Fibroblast of lung (primary cell): ENCODE measurements at regions not wholly inside any gene's neighbourhood (a gene's known extent, or its start where the extent isn't known, plus 50 kb on each side); places are given as distances from the start of the nearest gene placed in this dataset.
"Not testable (repeated sequence)": the region's sequence is repeated elsewhere in the genome, so short reads cannot be mapped to it uniquely, and the experiment has no call there.

Experiments used
- DNase-seq, 2 donors: peaks; one replicate each; pipeline versions ENCODE4 v3.0.0 to v3.0.0-alpha.2; 2010; ENCODE audit warnings: low read depth in 2 of 2
- H2AFZ ChIP-seq: 2 replicates; pipeline ENCODE4 v1.5.1; 2012; ENCODE audit warnings: low read length, control low read depth, inconsistent platforms
- H3K27ac ChIP-seq: 2 replicates; pipeline ENCODE4 v1.5.1; 2011; ENCODE audit warnings: low read length, control low read depth; ENCODE audit not compliant: insufficient read depth
- H3K27me3 ChIP-seq: 2 replicates; pipeline ENCODE4 v1.5.1; 2011; ENCODE audit warnings: mild to moderate bottlenecking, low read length; ENCODE audit not compliant: control insufficient read depth, insufficient read depth
- H3K36me3 ChIP-seq: 2 replicates; pipeline ENCODE4 v1.5.1; 2011; ENCODE audit warnings: low read length; ENCODE audit not compliant: control insufficient read depth, insufficient read depth
- H3K4me1 ChIP-seq: 2 replicates; pipeline ENCODE4 v1.5.1; 2011; ENCODE audit warnings: low read length; ENCODE audit not compliant: control insufficient read depth, insufficient read depth; ENCODE audit errors: extremely low read depth
- H3K4me2 ChIP-seq: 2 replicates; pipeline ENCODE4 v1.5.1; 2011; ENCODE audit warnings: low read length, control low read depth; ENCODE audit not compliant: insufficient read depth; ENCODE audit errors: extremely low read depth
- H3K4me3 ChIP-seq, 4 experiments: fragments of 200-600 bp in 1 of 4; sonication (generic) in 1 of 4; replicated peaks in 1 of 4; 2 replicates each; pipeline ENCODE4 v1.5.1; 2011 to 2016; ENCODE audit warnings: low read length in 4 of 4, low read depth in 3 of 4, mild to moderate bottlenecking in 3 of 4, control low read depth in 2 of 4, inconsistent platforms in 1 of 4, mixed read lengths in 1 of 4; ENCODE audit not compliant: insufficient read depth in 1 of 4; ENCODE audit errors: control extremely low read depth in 1 of 4
- H3K79me2 ChIP-seq: 2 replicates; pipeline ENCODE4 v1.5.1; 2012; ENCODE audit warnings: mild to moderate bottlenecking, low read length, inconsistent platforms; ENCODE audit not compliant: control insufficient read depth, insufficient read depth
- H3K9ac ChIP-seq: 2 replicates; pipeline ENCODE4 v1.5.1; 2011; ENCODE audit warnings: mild to moderate bottlenecking, low read length, control low read depth; ENCODE audit not compliant: insufficient read depth
- H3K9me3 ChIP-seq: 2 replicates; pipeline ENCODE4 v1.5.1; 2012; ENCODE audit warnings: low read depth, low read length; ENCODE audit not compliant: control insufficient read depth, insufficient read depth
- H4K20me1 ChIP-seq: 2 replicates; pipeline ENCODE4 v1.5.1; 2011; ENCODE audit warnings: low read length; ENCODE audit not compliant: control insufficient read depth, insufficient read depth; ENCODE audit errors: extremely low read depth
- CTCF ChIP-seq, 2 donors: IDR thresholded peaks in 1 of 2; conservative IDR thresholded peaks in 1 of 2; 1 replicate in 1 of 2; 2 replicates in 1 of 2; pipeline ENCODE4 v1.5.1; 2011 to 2012; ENCODE audit warnings: low read length in 2 of 2, control low read depth in 1 of 2, inconsistent platforms in 1 of 2, low read depth in 1 of 2, mild to moderate bottlenecking in 1 of 2
- EZH2 ChIP-seq: IDR thresholded peaks from 2 replicates; pipeline ENCODE4 v1.5.1; 2012; ENCODE audit warnings: low read length, control low read depth, mild to moderate bottlenecking; ENCODE audit errors: missing control alignments

GRCh38 chr2:195548198-195548940, 108.7 kb upstream of the SLC39A10 start:
- Histone ChIP-seq H3K36me3 (no peaks in the 10 kb centered on the region), H4K20me1 (no peaks in the 10 kb centered on the region), H3K27ac (no peak overlapping the region), H3K4me2 (no peak overlapping the region), H3K9me3 (no peaks in the 10 kb centered on the region), H3K9ac (no peak overlapping the region), H3K27me3 (no peaks in the 10 kb centered on the region), H3K4me1 (no peaks in the 10 kb centered on the region), H2AFZ (no peak overlapping the region), H3K79me2 (no peaks in the 10 kb centered on the region), H3K4me3 (no peak overlapping the region)
- TF ChIP-seq CTCF (conservative IDR thresholded peaks at IDR 0.05 in 1 of 2, IDR thresholded peaks at IDR 0.05 in 1 of 2; ENCODE audit: low read depth in 1 of 2, low read length in 2 of 2): no peak
- TF ChIP-seq EZH2: no peak
- DNase-seq: no peak

GRCh38 chr2:195547268-195547840, 109.7 kb upstream of the SLC39A10 start:
- H3K36me3 ChIP-seq, H3K9me3 ChIP-seq, H3K27ac ChIP-seq, H3K79me2 ChIP-seq, H3K4me1 ChIP-seq, DNase-seq, H4K20me1 ChIP-seq, H2AFZ ChIP-seq, H3K4me2 ChIP-seq, H3K27me3 ChIP-seq, H3K9ac ChIP-seq, H3K4me3 ChIP-seq: not testable (repeated sequence)

- H3K36me3 ChIP-seq: no peaks in the 10 kb centered on the region
- no peaks in the 10 kb centered on the region for H3K4me1 ChIP-seq
- H3K9me3 ChIP-seq: no peaks in the 10 kb centered on the region
- H4K20me1 ChIP-seq: no peaks in the 10 kb centered on the region
- no peaks in the 10 kb centered on the region for H3K27me3 ChIP-seq
- TF ChIP-seq EZH2: no peak
- TF ChIP-seq CTCF (conservative IDR thresholded peaks at IDR 0.05 in 1 of 2, IDR thresholded peaks at IDR 0.05 in 1 of 2; ENCODE audit: low read depth in 1 of 2, low read length in 2 of 2): no peak
- no peaks in the 10 kb centered on the region for H3K79me2 ChIP-seq
- H3K4me2 ChIP-seq: no peak overlapping the region
- no peak overlapping the region for H3K9ac ChIP-seq
- no peak for DNase-seq
- H3K4me3 ChIP-seq: no peak overlapping the region
- H3K27ac ChIP-seq: no peak overlapping the region
- no peak overlapping the region for H2AFZ ChIP-seq
Measured at GRCh38 chr2:195545811-195546210, 111.2 kb upstream of the SLC39A10 start.
